ENCODE measurements at regions not wholly inside any gene's neighbourhood (a gene's known extent, or its start where the extent isn't known, plus 50 kb on each side); places are given as distances from the start of the nearest gene placed in this dataset.

- TF ChIP-seq CTCF (IDR thresholded peaks at IDR 0.05) (no peak), POLR2A (IDR thresholded peaks at IDR 0.05) (no peak)
Observed at GRCh38 chr2:123651151-123651550, 373.9 kb upstream of the CNTNAP5 start.

Data from right lobe of liver (tissue), 4 donors.